T-cell (primary cell): ENCODE measurements at regions not wholly inside any gene's neighbourhood (a gene's known extent, or its start where the extent isn't known, plus 50 kb on each side); places are given as distances from the start of the nearest gene placed in this dataset.

ENCODE experiments used
- ATAC-seq, 4 experiments: fragments of 200-7000 bp in 3 of 4; fragments of 150-1000 bp in 1 of 4; cut with Tn5 transposase; replicated peaks in 1 of 4; 1 replicate in 3 of 4; 2 replicates in 1 of 4; pipeline ENCODE4 v1.10.0; 2021; ENCODE audit warnings: moderate library complexity in 3 of 4, mild to moderate bottlenecking in 2 of 4, moderate number of reproducible peaks in 1 of 4
- CTCF ChIA-PET, 2 donors: fragments of 300-600 bp; sonication (Branson Sonifier 250); formaldehyde crosslinking; loops; one replicate each; lab custom pipeline; 2022; ENCODE audit warnings: antibody characterized with exemption in 2 of 2; lab: Charles Lee
- POLR2A ChIA-PET, 2 donors: fragments of 300-600 bp; sonication (Branson Sonifier 250); formaldehyde crosslinking; loops; one replicate each; lab custom pipeline; 2022; ENCODE audit warnings: antibody characterized with exemption in 2 of 2; lab: Charles Lee
- DNase-seq, 35 experiments: peaks; one replicate each; pipeline versions ENCODE4 v3.0.0 to v3.0.0-alpha.2; 2013 to 2023
- H3K27ac ChIP-seq: one replicate; pipeline ENCODE4 v1.5.1; 2013; ENCODE audit warnings: low read length
- H3K27me3 ChIP-seq, 2 experiments: replicated peaks in 1 of 2; 1 replicate in 1 of 2; 2 replicates in 1 of 2; pipeline versions ENCODE4 v1.6.1 to v1.7.0; 2013; ENCODE audit warnings: low read length in 1 of 2, mixed read lengths in 1 of 2; ENCODE audit not compliant: control insufficient read depth in 2 of 2, insufficient read depth in 2 of 2; ENCODE audit errors: extremely low read depth in 1 of 2
- H3K36me3 ChIP-seq, 2 donors: 1 replicate in 1 of 2; 2 replicates in 1 of 2; pipeline versions ENCODE4 v1.6.1 to v1.7.0; 2013; ENCODE audit warnings: low read length in 1 of 2; ENCODE audit not compliant: control insufficient read depth in 2 of 2, insufficient read depth in 1 of 2; ENCODE audit errors: extremely low read depth in 1 of 2
- H3K4me1 ChIP-seq, 2 experiments: 1 replicate in 1 of 2; 2 replicates in 1 of 2; pipeline versions ENCODE4 v1.6.1 to v1.7.0; 2013; ENCODE audit warnings: low read length in 2 of 2, mixed read lengths in 1 of 2; ENCODE audit not compliant: insufficient read depth in 2 of 2, control insufficient read depth in 1 of 2; ENCODE audit errors: extremely low read depth in 1 of 2
- H3K4me3 ChIP-seq, 2 donors: 1 replicate in 1 of 2; 2 replicates in 1 of 2; pipeline versions ENCODE4 v1.5.1 to v1.7.0; 2013; ENCODE audit warnings: mild to moderate bottlenecking in 2 of 2, low read length in 1 of 2, moderate library complexity in 1 of 2; ENCODE audit not compliant: control insufficient read depth in 1 of 2; ENCODE audit errors: extremely low read depth in 1 of 2
- H3K9me3 ChIP-seq: 2 replicates; pipeline ENCODE4 v1.7.0; 2013
- H3K27ac Mint-ChIP-seq, 2 donors: one replicate each; pipeline ENCODE4 v1.8.0; 2020 to 2021; ENCODE audit warnings: mild to moderate bottlenecking in 2 of 2, mixed read lengths in 2 of 2
- H3K27me3 Mint-ChIP-seq, 2 donors: one replicate each; pipeline ENCODE4 v1.8.0; 2021 to 2022; ENCODE audit warnings: mixed read lengths in 2 of 2
- H3K36me3 Mint-ChIP-seq: one replicate; pipeline ENCODE4 v1.8.0; 2021; ENCODE audit warnings: mixed read lengths
- H3K4me1 Mint-ChIP-seq, 3 donors: one replicate each; pipeline ENCODE4 v1.8.0; 2020 to 2022; ENCODE audit warnings: mixed read lengths in 3 of 3, mild to moderate bottlenecking in 1 of 3
- H3K4me3 Mint-ChIP-seq, 3 donors: one replicate each; pipeline ENCODE4 v1.8.0; 2020 to 2022; ENCODE audit warnings: mild to moderate bottlenecking in 3 of 3, mixed read lengths in 3 of 3, moderate library complexity in 3 of 3
- H3K9me3 Mint-ChIP-seq, 3 donors: one replicate each; pipeline ENCODE4 v1.8.0; 2020 to 2022; ENCODE audit warnings: mixed read lengths in 3 of 3
- WGBS: methylation state at CpG from one replicate; pipeline ENCODE4 v1.1.5; 2013; ENCODE audit warnings: missing lambda C conversion rate; ENCODE audit not compliant: insufficient coverage; 5-methylcytosine and 5-hydroxymethylcytosine counted together

- H3K27ac ChIP-seq: no peak overlapping the region
- no peak overlapping the region for H3K27ac Mint-ChIP-seq
- H3K9me3 Mint-ChIP-seq: peaks cover 10 to 25% (median 10%) of the 10 kb centered on the region in 3 donors
- ATAC-seq (no peak), DNase-seq (no peak)
- no peaks in the 10 kb centered on the region for H3K9me3 ChIP-seq
- WGBS: no CpG with 5 or more reads among the region's 2 CpGs
- ChIA-PET POLR2A (no interaction called here), CTCF (no interaction called here)
- H3K4me3 Mint-ChIP-seq: no peak overlapping the region
- no peaks in the 10 kb centered on the region for H3K27me3 ChIP-seq
- no peaks in the 10 kb centered on the region for H3K27me3 Mint-ChIP-seq
- no peaks in the 10 kb centered on the region for H3K4me1 Mint-ChIP-seq
- H3K36me3 Mint-ChIP-seq: no peaks in the 10 kb centered on the region
- H3K36me3 ChIP-seq: no peaks in the 10 kb centered on the region
- no peaks in the 10 kb centered on the region for H3K4me1 ChIP-seq
- H3K4me3 ChIP-seq: no peak overlapping the region
These were observed 67.2 kb upstream of the SYT1 start for GRCh38 chr12:78797196-78797931.

GRCh38 chr12:78799649-78800048 is 64.9 kb upstream of the SYT1 start:
- Mint-ChIP-seq H3K27ac (no peak overlapping the region), H3K9me3 (peaks cover 4 to 12% (median 6%) of the 10 kb centered on the region in 3 donors), H3K4me1 (no peaks in the 10 kb centered on the region), H3K27me3 (no peaks in the 10 kb centered on the region), H3K36me3 (no peaks in the 10 kb centered on the region), H3K4me3 (no peak overlapping the region)
- H3K9me3 ChIP-seq: no peaks in the 10 kb centered on the region
- ChIA-PET CTCF (no interaction called here), POLR2A (no interaction called here)
- no peak overlapping the region for H3K4me3 ChIP-seq
- WGBS: no CpG with 5 or more reads among the region's 1 CpG
- no peak for ATAC-seq
- no peaks in the 10 kb centered on the region for H3K36me3 ChIP-seq
- no peaks in the 10 kb centered on the region for H3K4me1 ChIP-seq
- no peaks in the 10 kb centered on the region for H3K27me3 ChIP-seq
- H3K27ac ChIP-seq: no peak overlapping the region
- DNase-seq: no peak

GRCh38 chr12:78802593-78802992 is 62.0 kb upstream of the SYT1 start:
- Mint-ChIP-seq H3K4me1 (no peaks in the 10 kb centered on the region), H3K27ac (no peak overlapping the region), H3K4me3 (no peak overlapping the region), H3K36me3 (no peaks in the 10 kb centered on the region), H3K9me3 (peaks cover 0 to 5% (median 0%) of the 10 kb centered on the region in 3 donors), H3K27me3 (no peaks in the 10 kb centered on the region)
- whole genome bisulfite sequencing: no CpG with 5 or more reads among the region's 3 CpGs
- no peaks in the 10 kb centered on the region for H3K27me3 ChIP-seq
- POLR2A ChIA-PET: no interaction called here
- no peaks in the 10 kb centered on the region for H3K9me3 ChIP-seq
- no peak overlapping the region for H3K27ac ChIP-seq
- H3K4me3 ChIP-seq: no peak overlapping the region
- CTCF ChIA-PET: no interaction called here
- ATAC-seq (no peak), DNase-seq (no peak)
- H3K4me1 ChIP-seq: no peaks in the 10 kb centered on the region
- no peaks in the 10 kb centered on the region for H3K36me3 ChIP-seq

- CTCF ChIA-PET: no interaction called here
- H3K36me3 Mint-ChIP-seq: no peaks in the 10 kb centered on the region
These were observed 60.3 kb upstream of the SYT1 start for GRCh38 chr12:78804262-78804661.

More at GRCh38 chr12:78804262-78804661, 60.3 kb upstream of the SYT1 start:
- H3K4me1 ChIP-seq: no peaks in the 10 kb centered on the region
- ATAC-seq (no peak), DNase-seq (no peak)
- 96% methylated on average over 39 of the region's 39 CpGs for WGBS
- Mint-ChIP-seq H3K4me1 (no peaks in the 10 kb centered on the region), H3K4me3 (no peak overlapping the region), H3K9me3 (peaks cover 0 to 9% (median 4%) of the 10 kb centered on the region in 3 donors), H3K27ac (no peak overlapping the region), H3K27me3 (no peaks in the 10 kb centered on the region)
- H3K36me3 ChIP-seq: no peaks in the 10 kb centered on the region
- H3K27me3 ChIP-seq: no peaks in the 10 kb centered on the region
- POLR2A ChIA-PET: no interaction called here
- no peaks in the 10 kb centered on the region for H3K9me3 ChIP-seq
- no peak overlapping the region for H3K4me3 ChIP-seq
- H3K27ac ChIP-seq: no peak overlapping the region
